Upper lobe of left lung (tissue), 6 donors: ENCODE measurements at regions not wholly inside any gene's neighbourhood (a gene's known extent, or its start where the extent isn't known, plus 50 kb on each side); places are given as distances from the start of the nearest gene placed in this dataset.

Source experiments
- ATAC-seq, 2 donors: fragments of 200-7000 bp; cut with Tn5 transposase; one replicate each; pipeline ENCODE4 v1.9.1; 2022; ENCODE audit warnings: mild to moderate bottlenecking in 2 of 2, moderate library complexity in 2 of 2; ENCODE audit not compliant: low FRiP score in 2 of 2
- DNase-seq, 2 donors: peaks; one replicate each; pipeline ENCODE4 v3.0.0-alpha.2; 2019 to 2020
- H3K27ac ChIP-seq, 4 donors: fragments of 200-600 bp; sonication (generic); one replicate each; pipeline ENCODE4 v1.5.1; 2016 to 2019
- H3K27me3 ChIP-seq, 4 donors: fragments of 200-600 bp; sonication (generic); one replicate each; pipeline ENCODE4 v1.5.1; 2017 to 2019
- H3K36me3 ChIP-seq, 4 donors: fragments of 200-600 bp; sonication (generic); one replicate each; pipeline ENCODE4 v1.5.1; 2016 to 2019
- H3K4me1 ChIP-seq, 4 donors: fragments of 200-600 bp; sonication (generic); one replicate each; pipeline ENCODE4 v1.5.1; 2018 to 2019
- H3K4me3 ChIP-seq, 4 donors: fragments of 200-600 bp; sonication (generic); one replicate each; pipeline ENCODE4 v1.5.1; 2017 to 2019; ENCODE audit warnings: mild to moderate bottlenecking in 2 of 4, moderate library complexity in 1 of 4
- H3K9me3 ChIP-seq, 4 donors: fragments of 200-600 bp; sonication (generic); one replicate each; pipeline ENCODE4 v1.5.1; 2018 to 2019
- EP300 ChIP-seq, 4 donors: sonication (generic); formaldehyde crosslinking; IDR thresholded peaks; one replicate each; pipeline ENCODE4 v1.5.1; 2017; ENCODE audit warnings: antibody characterized with exemption in 4 of 4, control low read depth in 2 of 4
- POLR2A ChIP-seq, 4 donors: fragments of 450-650 bp; IDR thresholded peaks; one replicate each; pipeline ENCODE4 v1.5.1; 2016 to 2017; ENCODE audit warnings: antibody characterized with exemption in 4 of 4, mild to moderate bottlenecking in 2 of 4
- POLR2AphosphoS5 ChIP-seq, 2 donors: sonication (generic); formaldehyde crosslinking; IDR thresholded peaks; one replicate each; pipeline ENCODE4 v1.5.1; 2017; ENCODE audit warnings: antibody characterized with exemption in 2 of 2
- WGBS, 2 donors: methylation state at CpG; one replicate each; pipeline ENCODE4 v1.1.5; 2017 to 2018; 5-methylcytosine and 5-hydroxymethylcytosine counted together
- TF ChIP-seq, protein P1 (sequence below), 6 experiments: fragments of 450-650 bp in 4 of 6; fragments of 200-600 bp in 2 of 6; sonication (generic) in 2 of 6; IDR thresholded peaks; one replicate each; pipeline ENCODE4 v1.5.1; 2016 to 2019; ENCODE audit warnings: antibody characterized with exemption in 6 of 6
- donor health status: DM: no; HTN: no; CAD: no; lungs with moderate emphysema.
- donor health status: DM: no; HTN: yes; CAD: no; lungs with severe emphysema.

DNA sequence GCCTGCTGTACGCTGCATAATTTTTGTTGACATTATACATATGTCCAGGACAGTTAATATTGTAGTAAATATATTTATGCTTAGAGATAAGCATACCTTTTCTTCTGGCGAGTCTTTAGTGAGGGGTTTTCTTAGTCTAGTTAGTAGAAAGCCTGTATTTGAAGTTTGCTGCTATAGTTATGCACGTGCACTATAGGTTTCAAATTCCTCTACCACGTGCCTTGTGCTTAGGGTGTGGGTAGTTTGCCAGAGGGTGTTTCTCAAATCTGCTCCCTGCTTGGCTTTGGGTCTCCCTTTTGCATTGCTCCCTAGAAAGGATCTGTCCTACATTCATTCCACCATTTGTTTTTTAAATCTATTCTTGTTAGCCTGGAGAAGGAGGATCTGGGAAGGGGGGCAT is 181.4 kb upstream of the UFL1 start:
- H3K27ac ChIP-seq, result no peak overlapping the region
- no peak for ATAC-seq
- no peak for DNase-seq
- H3K36me3 ChIP-seq, result no peaks in the 10 kb centered on the region
- peaks cover 0 to 6% (median 1%) of the 10 kb centered on the region in 4 donors for H3K9me3 ChIP-seq
- no peak overlapping the region for H3K4me3 ChIP-seq
- TF ChIP-seq POLR2AphosphoS5 (IDR thresholded peaks at IDR 0.05) (no peak), EP300 (IDR thresholded peaks at IDR 0.05) (no peak), POLR2A (IDR thresholded peaks at IDR 0.05) (no peak)
- TF ChIP-seq, protein P1, sequence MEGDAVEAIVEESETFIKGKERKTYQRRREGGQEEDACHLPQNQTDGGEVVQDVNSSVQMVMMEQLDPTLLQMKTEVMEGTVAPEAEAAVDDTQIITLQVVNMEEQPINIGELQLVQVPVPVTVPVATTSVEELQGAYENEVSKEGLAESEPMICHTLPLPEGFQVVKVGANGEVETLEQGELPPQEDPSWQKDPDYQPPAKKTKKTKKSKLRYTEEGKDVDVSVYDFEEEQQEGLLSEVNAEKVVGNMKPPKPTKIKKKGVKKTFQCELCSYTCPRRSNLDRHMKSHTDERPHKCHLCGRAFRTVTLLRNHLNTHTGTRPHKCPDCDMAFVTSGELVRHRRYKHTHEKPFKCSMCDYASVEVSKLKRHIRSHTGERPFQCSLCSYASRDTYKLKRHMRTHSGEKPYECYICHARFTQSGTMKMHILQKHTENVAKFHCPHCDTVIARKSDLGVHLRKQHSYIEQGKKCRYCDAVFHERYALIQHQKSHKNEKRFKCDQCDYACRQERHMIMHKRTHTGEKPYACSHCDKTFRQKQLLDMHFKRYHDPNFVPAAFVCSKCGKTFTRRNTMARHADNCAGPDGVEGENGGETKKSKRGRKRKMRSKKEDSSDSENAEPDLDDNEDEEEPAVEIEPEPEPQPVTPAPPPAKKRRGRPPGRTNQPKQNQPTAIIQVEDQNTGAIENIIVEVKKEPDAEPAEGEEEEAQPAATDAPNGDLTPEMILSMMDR (IDR thresholded peaks at IDR 0.05), result no peak
- 69 to 72% methylated on average over 4 of the region's 4 CpGs for WGBS, 2 donors
- no peaks in the 10 kb centered on the region for H3K4me1 ChIP-seq
- H3K27me3 ChIP-seq, result no peaks in the 10 kb centered on the region

DNA sequence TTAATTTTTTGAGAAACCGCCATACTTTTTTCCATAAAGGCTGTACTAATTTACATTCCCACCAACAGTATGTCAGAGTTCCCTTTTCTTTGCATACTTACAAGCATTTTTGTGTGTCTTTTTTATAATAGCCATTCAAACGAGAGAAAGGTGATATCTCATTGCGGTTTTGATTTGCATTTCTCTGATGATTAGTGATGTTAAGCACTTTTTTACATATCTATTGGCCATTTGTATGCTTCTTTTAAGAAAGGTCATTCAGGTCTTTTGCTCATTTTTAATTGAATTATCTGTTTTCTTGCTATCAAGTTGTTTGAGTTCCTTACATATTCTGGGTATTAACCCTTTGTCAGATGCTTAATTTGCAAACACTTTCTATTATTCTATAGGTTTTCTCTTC is 176.1 kb upstream of the UFL1 start:
- TF ChIP-seq POLR2AphosphoS5 (IDR thresholded peaks at IDR 0.05) (no peak), EP300 (IDR thresholded peaks at IDR 0.05) (no peak), POLR2A (IDR thresholded peaks at IDR 0.05) (no peak)
- TF ChIP-seq, protein P1 (IDR thresholded peaks at IDR 0.05), result no peak
- WGBS, 2 donors, result 80 to 88% methylated on average over 3 of the region's 3 CpGs

DNA sequence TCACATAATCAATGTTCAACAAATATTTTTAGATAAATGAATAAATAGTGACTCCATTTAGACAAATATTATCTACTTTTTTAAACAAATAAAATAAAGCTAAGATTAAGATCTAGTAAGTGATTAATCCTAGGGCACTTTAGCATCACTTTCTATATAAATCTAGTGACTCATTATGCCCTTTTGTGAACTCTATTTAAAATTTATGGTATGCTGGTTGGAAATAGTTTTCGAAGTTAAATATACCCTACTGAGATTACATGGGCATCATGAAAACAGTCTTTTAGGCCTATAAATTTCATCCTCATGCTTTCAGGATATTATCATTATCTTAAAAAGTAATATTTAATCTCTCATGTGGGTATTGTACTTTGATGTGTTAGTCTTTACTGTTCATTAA is 140.4 kb upstream of the UFL1 start:
- ATAC-seq (no peak), DNase-seq (no peak)
- Histone ChIP-seq H3K36me3 (no peaks in the 10 kb centered on the region), H3K4me3 (no peak overlapping the region), H3K9me3 (no peaks in the 10 kb centered on the region), H3K4me1 (no peaks in the 10 kb centered on the region), H3K27ac (no peak overlapping the region), H3K27me3 (no peaks in the 10 kb centered on the region)
- TF ChIP-seq EP300 (IDR thresholded peaks at IDR 0.05) (no peak), POLR2A (IDR thresholded peaks at IDR 0.05) (no peak), POLR2AphosphoS5 (IDR thresholded peaks at IDR 0.05) (no peak)
- TF ChIP-seq, protein P1 (IDR thresholded peaks at IDR 0.05), result no peak
- WGBS, 2 donors, result 88 to 89% methylated on average over 1 of the region's 1 CpG

More for the DNA sequence above, 176.1 kb upstream of the UFL1 start:
- Histone ChIP-seq H3K4me3 (no peak overlapping the region), H3K4me1 (no peaks in the 10 kb centered on the region), H3K36me3 (no peaks in the 10 kb centered on the region), H3K27ac (no peak overlapping the region), H3K9me3 (peaks cover 0 to 6% (median 0%) of the 10 kb centered on the region in 4 donors), H3K27me3 (no peaks in the 10 kb centered on the region)
- ATAC-seq (no peak), DNase-seq (no peak)

DNA sequence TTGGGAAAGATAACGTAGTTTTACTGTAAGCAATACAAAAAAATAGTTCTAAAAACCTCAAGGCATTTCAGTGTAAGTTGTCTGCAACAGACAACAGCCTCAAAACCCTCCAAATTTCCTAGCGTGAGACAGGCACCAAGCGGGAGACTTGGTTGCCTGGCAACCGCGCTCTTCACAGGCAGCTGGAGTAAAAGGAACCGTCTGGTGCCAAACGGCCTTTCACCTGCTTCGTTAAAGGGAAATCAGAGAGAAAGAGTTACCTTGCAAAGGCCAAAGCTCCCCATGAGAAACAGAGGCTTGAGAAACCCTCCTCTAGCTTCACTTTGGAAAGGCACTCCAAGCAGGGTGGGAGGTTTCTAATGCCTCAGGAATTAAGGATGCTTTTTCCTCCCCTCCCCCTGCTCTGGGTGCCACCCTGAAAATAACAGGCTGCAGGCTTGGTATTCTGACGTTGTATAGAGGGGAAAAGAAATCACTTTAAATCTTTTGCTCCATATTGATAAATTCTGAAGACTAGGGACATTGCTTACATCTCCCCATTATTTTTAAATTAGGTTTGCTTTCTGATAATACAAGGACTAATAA is 129.7 kb upstream of the UFL1 start:
- TF ChIP-seq EP300 (IDR thresholded peaks at IDR 0.05) (no peak), POLR2A (IDR thresholded peaks at IDR 0.05) (no peak), POLR2AphosphoS5 (IDR thresholded peaks at IDR 0.05) (no peak)
- TF ChIP-seq, protein P1 (IDR thresholded peaks at IDR 0.05), result no peak
- DNase-seq (peak in 1 of 2 donors; percentile 41), ATAC-seq (no peak)
- Histone ChIP-seq H3K27me3 (no peaks in the 10 kb centered on the region), H3K4me1 (no peaks in the 10 kb centered on the region), H3K9me3 (no peaks in the 10 kb centered on the region), H3K4me3 (no peak overlapping the region), H3K36me3 (no peaks in the 10 kb centered on the region), H3K27ac (no peak overlapping the region)
- 0 to 10% methylated on average over 9 of the region's 9 CpGs for WGBS, 2 donors

DNA sequence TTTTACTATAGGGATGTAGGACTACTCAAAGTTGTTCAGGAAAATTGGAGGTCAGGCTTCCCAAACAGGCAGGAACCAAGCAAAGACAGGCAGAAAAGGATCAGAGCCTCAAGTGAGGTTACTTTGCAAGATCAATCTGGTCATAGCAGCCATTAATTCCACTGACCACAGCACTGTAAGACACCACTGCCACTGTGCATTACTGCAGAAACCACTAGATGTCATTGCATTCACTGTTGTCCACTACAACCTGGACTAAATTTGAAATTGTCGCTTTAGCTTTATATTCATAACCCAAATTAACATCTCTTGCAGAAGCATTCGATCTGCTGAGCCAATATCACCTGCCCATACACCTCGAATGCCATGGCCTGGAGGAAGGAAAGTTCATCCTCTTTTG is 126.9 kb upstream of the UFL1 start:
- H3K9me3 ChIP-seq, result no peaks in the 10 kb centered on the region
- WGBS, 2 donors, result 48 to 72% methylated on average over 2 to 3 of the region's 3 CpGs
- no peak overlapping the region for H3K4me3 ChIP-seq
- no peak for DNase-seq
- no peaks in the 10 kb centered on the region for H3K4me1 ChIP-seq
- H3K36me3 ChIP-seq, result no peaks in the 10 kb centered on the region
- ATAC-seq, result no peak
- H3K27me3 ChIP-seq, result no peaks in the 10 kb centered on the region
- H3K27ac ChIP-seq, result no peak overlapping the region
- TF ChIP-seq, protein P1 (IDR thresholded peaks at IDR 0.05), result peak in 2 of 6 experiments; percentile 6 to 29
- no peak for TF ChIP-seq POLR2A (IDR thresholded peaks at IDR 0.05)
- no peak for TF ChIP-seq EP300 (IDR thresholded peaks at IDR 0.05)
